HEK293T (cell line): ENCODE measurements at regions not wholly inside any gene's neighbourhood (a gene's known extent, or its start where the extent isn't known, plus 50 kb on each side); places are given as distances from the start of the nearest gene placed in this dataset.

Source experiments
- CTCF ChIA-PET: fragments of 350-600 bp; formaldehyde crosslinking; extraction: SDS; loops from one replicate; lab custom pipeline; 2021; ENCODE audit warnings: antibody characterized with exemption, inconsistent platforms; lab: Yijun Ruan, JAX
- POLR2A ChIA-PET: fragments of 350-600 bp; formaldehyde crosslinking; extraction: SDS; loops from one replicate; lab custom pipeline; 2020; ENCODE audit warnings: antibody characterized with exemption, inconsistent platforms; lab: Yijun Ruan, JAX
- DNase-seq: peaks from one replicate; pipeline ENCODE4 v3.0.0; 2012; ENCODE audit warnings: mixed read lengths; ENCODE audit errors: extremely low spot score
- ARNT ChIP-seq: fragments of 450-650 bp; IDR thresholded peaks from 2 replicates; pipeline ENCODE4 v1.6.1; 2017; ENCODE audit warnings: mild to moderate bottlenecking
- BHLHE40 ChIP-seq: fragments of 450-650 bp; IDR thresholded peaks from 2 replicates; pipeline ENCODE4 v1.6.1; 2016; ENCODE audit warnings: mild to moderate bottlenecking, moderate library complexity, borderline replicate concordance
- CTBP1 ChIP-seq: fragments of 450-650 bp; IDR thresholded peaks from 2 replicates; pipeline ENCODE4 v1.6.1; 2016; ENCODE audit warnings: borderline replicate concordance
- ELF4 ChIP-seq: fragments of 450-650 bp; IDR thresholded peaks from 2 replicates; pipeline ENCODE4 v1.6.1; 2017; ENCODE audit warnings: antibody characterized with exemption
- FOXA1 ChIP-seq: fragments of 450-650 bp; IDR thresholded peaks from 2 replicates; pipeline ENCODE4 v1.6.1; 2016; ENCODE audit warnings: mild to moderate bottlenecking
- FOXK2 ChIP-seq: fragments of 450-650 bp; IDR thresholded peaks from 2 replicates; pipeline ENCODE4 v1.6.1; 2016; ENCODE audit warnings: mild to moderate bottlenecking
- FOXM1 ChIP-seq: fragments of 450-650 bp; IDR thresholded peaks from 2 replicates; pipeline ENCODE4 v1.6.1; 2017; ENCODE audit warnings: mild to moderate bottlenecking, borderline replicate concordance
- HDGF ChIP-seq: fragments of 450-650 bp; IDR thresholded peaks from 2 replicates; pipeline ENCODE4 v1.6.1; 2017; ENCODE audit warnings: antibody characterized with exemption, borderline replicate concordance
- L3MBTL2 ChIP-seq: fragments of 450-650 bp; conservative IDR thresholded peaks from 2 replicates; pipeline ENCODE4 v1.6.1; 2016; ENCODE audit warnings: mild to moderate bottlenecking
- LEF1 ChIP-seq: fragments of 450-650 bp; IDR thresholded peaks from 2 replicates; pipeline ENCODE4 v1.6.1; 2017; ENCODE audit warnings: mild to moderate bottlenecking, borderline replicate concordance
- NFRKB ChIP-seq: fragments of 450-650 bp; IDR thresholded peaks from 2 replicates; pipeline ENCODE4 v1.6.1; 2016; ENCODE audit warnings: mild to moderate bottlenecking, moderate library complexity
- PKNOX1 ChIP-seq: fragments of 450-650 bp; IDR thresholded peaks from 2 replicates; pipeline ENCODE4 v1.6.1; 2016
- SP1 ChIP-seq: fragments of 450-650 bp; IDR thresholded peaks from 2 replicates; pipeline ENCODE4 v1.6.1; 2017
- SUZ12 ChIP-seq: fragments of 450-650 bp; IDR thresholded peaks from 2 replicates; pipeline ENCODE4 v1.6.1; 2016; ENCODE audit warnings: mild to moderate bottlenecking
- TARDBP ChIP-seq: fragments of 450-650 bp; IDR thresholded peaks from 2 replicates; pipeline ENCODE4 v1.6.1; 2016
- ZNF384 ChIP-seq: fragments of 450-650 bp; IDR thresholded peaks from 2 replicates; pipeline ENCODE4 v1.6.1; 2016

- CTCF ChIA-PET = no interaction called here
- POLR2A ChIA-PET = no interaction called here
- no peak for DNase-seq
- TF ChIP-seq NFRKB = no peak
- no peak for TF ChIP-seq SUZ12
- no peak for TF ChIP-seq FOXM1
- TF ChIP-seq BHLHE40 = no peak
- no peak for TF ChIP-seq HDGF
- no peak for TF ChIP-seq ZNF384
- no peak for TF ChIP-seq FOXA1
- TF ChIP-seq TARDBP = no peak
- TF ChIP-seq LEF1 = no peak
Observed at GRCh38 chr18:24894880-24895279, 434.4 kb downstream of the HRH4 start.

GRCh38 chr18:24897461-24897860, 437.0 kb downstream of the HRH4 start:
- TF ChIP-seq SUZ12 (no peak), NFRKB (no peak), ZNF384 (no peak), FOXK2 (no peak), CTBP1 (no peak), ELF4 (no peak), HDGF (no peak), PKNOX1 (no peak), ARNT (no peak), BHLHE40 (no peak), LEF1 (no peak), SP1 (no peak), FOXM1 (no peak), L3MBTL2 (no peak), TARDBP (no peak), FOXA1 (no peak)
- CTCF ChIA-PET = no interaction called here
- POLR2A ChIA-PET = no interaction called here
- DNase-seq = no peak

GRCh38 chr18:24910221-24910620, 441.7 kb downstream of the ZNF521 start:
- ChIA-PET CTCF (no interaction called here), POLR2A (no interaction called here)
- TF ChIP-seq LEF1 (no peak), HDGF (no peak), FOXM1 (no peak), ELF4 (no peak), TARDBP (no peak), PKNOX1 (no peak)
- DNase-seq = no peak

GRCh38 chr18:24913507-24914170, 438.3 kb downstream of the ZNF521 start:
- DNase-seq = no peak
- POLR2A ChIA-PET = no interaction called here
- CTCF ChIA-PET = no interaction called here
- no peak for TF ChIP-seq CTBP1

DNA sequence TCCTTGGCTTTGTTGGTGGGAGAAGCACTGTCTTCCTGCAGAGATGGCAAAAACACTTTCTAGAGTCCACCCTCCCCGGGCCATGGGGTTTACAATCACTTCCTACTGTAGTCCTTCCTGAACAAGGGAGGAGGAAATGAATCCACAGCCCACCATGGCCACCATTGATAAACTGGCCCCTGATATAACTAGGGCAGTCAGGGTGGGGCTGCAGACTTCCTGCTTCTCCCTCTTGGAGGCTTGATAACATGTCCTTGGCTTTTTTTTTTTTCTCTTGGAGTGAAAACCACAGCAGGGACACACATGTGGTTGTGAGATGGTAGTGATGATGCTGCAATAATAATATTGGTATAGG, 437.8 kb downstream of the ZNF521 start:
- CTCF ChIA-PET = no interaction called here
- no peak for DNase-seq
- POLR2A ChIA-PET = no interaction called here
- TF ChIP-seq FOXM1 (no peak), ZNF384 (no peak), ARNT (no peak), L3MBTL2 (no peak), CTBP1 (no peak), SP1 (no peak), FOXA1 (no peak), ELF4 (no peak), PKNOX1 (no peak), HDGF (no peak), NFRKB (no peak), FOXK2 (no peak), TARDBP (no peak)

DNA sequence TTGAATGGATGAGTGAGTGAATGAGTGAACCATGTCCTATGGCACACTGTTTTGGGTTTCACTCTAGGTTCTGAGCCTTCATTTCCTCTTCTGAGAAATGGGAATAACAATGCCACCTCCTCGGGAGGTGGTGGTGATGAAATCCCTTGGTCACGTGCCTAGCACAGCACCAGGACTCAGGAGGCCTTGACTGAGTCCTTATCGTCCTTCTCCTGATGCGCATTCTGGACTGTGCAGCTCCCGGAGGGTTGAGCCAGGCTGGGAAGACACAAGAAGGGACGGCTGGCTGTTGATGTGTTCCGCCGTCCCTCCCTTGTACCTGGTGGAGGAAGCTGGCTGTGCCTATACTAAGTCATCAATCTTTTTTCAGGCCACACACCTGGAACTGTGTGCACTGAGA, 437.3 kb downstream of the ZNF521 start:
- ChIA-PET POLR2A (interaction anchor here (0.6 kb wide), 1 partner anchor 369 kb away, joined by 3 read pairs; no protein-coding TSS in a partner anchor), CTCF (no interaction called here)
- TF ChIP-seq LEF1 (no peak), SUZ12 (no peak), PKNOX1 (no peak), BHLHE40 (no peak), L3MBTL2 (no peak), FOXM1 (no peak), FOXK2 (no peak), CTBP1 (no peak), TARDBP (no peak), NFRKB (no peak), HDGF (no peak), SP1 (no peak), FOXA1 (no peak), ELF4 (no peak), ZNF384 (no peak), ARNT (no peak)
- DNase-seq = no peak
